H9 (cell line): ENCODE measurements at regions not wholly inside any gene's neighbourhood (a gene's known extent, or its start where the extent isn't known, plus 50 kb on each side); places are given as distances from the start of the nearest gene placed in this dataset.

Experiments used
- DNase-seq: peaks from one replicate; pipeline ENCODE4 v3.0.0-alpha.2; 2017
- H2AFZ ChIP-seq: one replicate; pipeline ENCODE4 v1.6.1; 2013; ENCODE audit warnings: mild to moderate bottlenecking, low read length, control low read depth, moderate library complexity
- H2AK5ac ChIP-seq: 2 replicates; pipeline ENCODE4 v1.6.1; 2013; ENCODE audit warnings: low read length, control low read depth, mixed read lengths; ENCODE audit not compliant: insufficient read length
- H2BK120ac ChIP-seq: one replicate; pipeline ENCODE4 v1.6.1; 2013; ENCODE audit warnings: low read depth, mild to moderate bottlenecking, low read length, control low read depth, inconsistent platforms; ENCODE audit not compliant: poor library complexity, severe bottlenecking
- H2BK12ac ChIP-seq: 2 replicates; pipeline ENCODE4 v1.6.1; 2013; ENCODE audit warnings: low read length, control low read depth, mixed read lengths, low read depth; ENCODE audit not compliant: insufficient read length
- H2BK15ac ChIP-seq: 2 replicates; pipeline ENCODE4 v1.6.1; 2013; ENCODE audit warnings: low read depth, low read length, control low read depth
- H2BK20ac ChIP-seq: one replicate; pipeline ENCODE4 v1.6.1; 2013; ENCODE audit warnings: low read depth, mild to moderate bottlenecking, low read length, control low read depth, inconsistent platforms; ENCODE audit not compliant: poor library complexity, severe bottlenecking
- H2BK5ac ChIP-seq: 2 replicates; pipeline ENCODE4 v1.6.1; 2013; ENCODE audit warnings: low read length, control low read depth, mixed read lengths; ENCODE audit not compliant: insufficient read length
- H3K14ac ChIP-seq: 2 replicates; pipeline ENCODE4 v1.6.1; 2013; ENCODE audit warnings: low read length, control low read depth; ENCODE audit not compliant: insufficient read depth
- H3K18ac ChIP-seq: 2 replicates; pipeline ENCODE4 v1.6.1; 2013; ENCODE audit warnings: low read depth, mild to moderate bottlenecking, mixed read lengths, low read length, control low read depth; ENCODE audit not compliant: insufficient read length
- H3K23ac ChIP-seq: 2 replicates; pipeline ENCODE4 v1.6.1; 2013; ENCODE audit warnings: low read length, control low read depth, mixed read lengths, low read depth; ENCODE audit not compliant: insufficient read length
- H3K23me2 ChIP-seq: 2 replicates; pipeline ENCODE4 v1.6.1; 2013; ENCODE audit warnings: low read depth, mild to moderate bottlenecking, mixed read lengths, low read length, control low read depth; ENCODE audit not compliant: insufficient read length, poor library complexity, severe bottlenecking
- H3K27ac ChIP-seq: 2 replicates; pipeline ENCODE4 v1.5.1; 2013; ENCODE audit warnings: low read length, control low read depth, mixed read lengths, low read depth; ENCODE audit not compliant: insufficient read length
- H3K27me3 ChIP-seq: 2 replicates; pipeline ENCODE4 v1.6.1; 2013; ENCODE audit warnings: low read length, control low read depth, inconsistent platforms; ENCODE audit not compliant: insufficient read depth
- H3K4ac ChIP-seq: 2 replicates; pipeline ENCODE4 v1.6.1; 2013; ENCODE audit warnings: low read depth, mild to moderate bottlenecking, control low read depth, inconsistent platforms, low read length, moderate library complexity
- H3K4me1 ChIP-seq: 2 replicates; pipeline ENCODE4 v1.6.1; 2013; ENCODE audit warnings: low read length, control low read depth, inconsistent platforms; ENCODE audit not compliant: insufficient read depth
- H3K4me2 ChIP-seq: 2 replicates; pipeline ENCODE4 v1.6.1; 2013; ENCODE audit warnings: low read length, control low read depth, mixed read lengths; ENCODE audit not compliant: insufficient read length, insufficient read depth
- H3K56ac ChIP-seq: 2 replicates; pipeline ENCODE4 v1.6.1; 2013; ENCODE audit warnings: low read depth, mild to moderate bottlenecking, mixed read lengths, low read length, control low read depth; ENCODE audit not compliant: insufficient read length
- H3K79me1 ChIP-seq: 2 replicates; pipeline ENCODE4 v1.6.1; 2013; ENCODE audit warnings: low read depth, mild to moderate bottlenecking, moderate library complexity, low read length, control low read depth, inconsistent platforms; ENCODE audit not compliant: insufficient read depth, poor library complexity, severe bottlenecking
- H3K79me2 ChIP-seq: 2 replicates; pipeline ENCODE4 v1.6.1; 2013; ENCODE audit warnings: low read length, control low read depth, inconsistent platforms; ENCODE audit not compliant: insufficient read depth
- H3K9ac ChIP-seq: 2 replicates; pipeline ENCODE4 v1.6.1; 2013; ENCODE audit warnings: low read length, control low read depth, mixed read lengths; ENCODE audit not compliant: insufficient read length; ENCODE audit errors: extremely low read depth
- H3K9me3 ChIP-seq: one replicate; pipeline ENCODE4 v1.6.1; 2013; ENCODE audit warnings: low read depth, low read length, inconsistent platforms; ENCODE audit not compliant: control insufficient read depth
- H3T11ph ChIP-seq: one replicate; pipeline ENCODE4 v1.6.1; 2013; ENCODE audit warnings: mild to moderate bottlenecking, low read length, control low read depth, inconsistent platforms
- H4K20me1 ChIP-seq: one replicate; pipeline ENCODE4 v1.6.1; 2013; ENCODE audit not compliant: control insufficient read depth, insufficient read length, insufficient read depth
- H4K5ac ChIP-seq: 2 replicates; pipeline ENCODE4 v1.6.1; 2013; ENCODE audit warnings: low read depth, mild to moderate bottlenecking, mixed read lengths, low read length, control low read depth; ENCODE audit not compliant: insufficient read length
- H4K8ac ChIP-seq: replicated peaks from 2 replicates; pipeline ENCODE4 v1.6.1; 2013; ENCODE audit warnings: low read length, control low read depth, mixed read lengths, low read depth; ENCODE audit not compliant: insufficient read length
- H4K91ac ChIP-seq: 2 replicates; pipeline ENCODE4 v1.6.1; 2013; ENCODE audit warnings: low read depth, mild to moderate bottlenecking, moderate library complexity, mixed read lengths, low read length, control low read depth; ENCODE audit not compliant: insufficient read length
- H3K27ac Mint-ChIP-seq, 3 experiments: 2 replicates in 2 of 3; 3 replicates in 1 of 3; pipeline ENCODE4 v1.8.0; 2020 to 2021; ENCODE audit warnings: mixed read lengths in 3 of 3, mild to moderate bottlenecking in 1 of 3, moderate library complexity in 1 of 3
- H3K27me3 Mint-ChIP-seq: 2 replicates; pipeline ENCODE4 v1.8.0; 2021; ENCODE audit warnings: low read depth, mild to moderate bottlenecking, moderate library complexity, mixed read lengths
- H3K36me3 Mint-ChIP-seq, 3 experiments: 2 replicates in 2 of 3; 3 replicates in 1 of 3; pipeline ENCODE4 v1.8.0; 2020 to 2021; ENCODE audit warnings: low read depth in 3 of 3, mixed read lengths in 3 of 3; ENCODE audit not compliant: insufficient read depth in 1 of 3
- H3K4me1 Mint-ChIP-seq, 2 experiments: 2 replicates each; pipeline ENCODE4 v1.8.0; 2020; ENCODE audit warnings: mixed read lengths in 2 of 2
- H3K4me3 Mint-ChIP-seq, 2 experiments: 2 replicates in 1 of 2; 3 replicates in 1 of 2; pipeline ENCODE4 v1.8.0; 2020 to 2021; ENCODE audit warnings: mild to moderate bottlenecking in 2 of 2, mixed read lengths in 2 of 2, moderate library complexity in 1 of 2
- H3K9me3 Mint-ChIP-seq, 2 experiments: 2 replicates in 1 of 2; 3 replicates in 1 of 2; pipeline ENCODE4 v1.8.0; 2020; ENCODE audit warnings: mild to moderate bottlenecking in 2 of 2, mixed read lengths in 2 of 2, moderate library complexity in 1 of 2
- WGBS: extraction: QIAGEN DNeasy Blood & Tissue Kit; methylation state at CpG from one replicate; pipeline ENCODE4 v1.1.7; 2013; ENCODE audit warnings: missing lambda C conversion rate, low lambda C conversion rate, mixed read lengths; ENCODE audit not compliant: insufficient read length; ENCODE audit errors: extremely low coverage; 5-methylcytosine and 5-hydroxymethylcytosine counted together
- TF ChIP-seq, protein P1 (sequence below): fragments of 200-600 bp; sonication (generic); conservative IDR thresholded peaks from 3 replicates; pipeline ENCODE4 v1.8.0; 2021; ENCODE audit warnings: antibody characterized with exemption, mild to moderate bottlenecking

DNA sequence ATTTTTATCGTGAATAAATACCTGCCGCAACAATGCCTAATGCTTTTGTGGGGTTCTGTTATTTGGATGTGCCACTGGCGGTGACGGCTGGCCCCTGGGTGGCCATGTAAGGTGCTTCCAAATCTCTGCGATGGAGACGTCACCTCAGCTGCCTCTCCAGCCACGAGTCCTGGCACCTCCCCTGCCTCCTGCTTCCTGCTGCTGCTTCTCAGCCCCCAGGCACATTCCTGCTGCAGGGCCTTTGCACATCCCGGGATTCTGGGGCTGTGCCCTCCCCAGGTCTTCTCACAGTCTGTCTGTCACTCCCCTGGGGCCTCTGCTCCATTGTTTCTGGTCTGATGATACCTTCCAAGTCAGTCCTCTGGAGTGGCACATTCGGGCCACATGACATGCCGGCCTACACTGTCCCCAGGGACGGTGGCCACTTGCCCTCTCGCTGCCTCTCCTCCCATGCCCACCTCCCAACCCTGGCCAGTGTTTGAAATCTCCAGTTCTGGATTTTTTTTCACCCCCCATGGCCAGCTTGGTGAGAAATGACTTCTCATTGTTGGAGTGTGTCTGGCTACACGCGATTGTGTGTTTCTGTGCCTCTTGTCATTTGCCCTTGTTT is 151.8 kb downstream of the KIF26A start:
- H3K79me2 ChIP-seq, result no peaks in the 10 kb centered on the region
- no peak overlapping the region for H2BK20ac ChIP-seq
- Mint-ChIP-seq H3K27ac (no peak overlapping the region; a peak in 1 of 7 replicates), H3K36me3 (no peaks in the 10 kb centered on the region; a peak in 2 of 7 replicates), H3K4me1 (peaks cover 34 to 41% of the 10 kb centered on the region in 2 experiments), H3K4me3 (peak overlapping the region in 1 of 2 experiments; percentile 50; a peak in 1 of 5 replicates), H3K9me3 (peaks cover 6 to 20% of the 10 kb centered on the region in 2 experiments; a peak in 3 of 5 replicates), H3K27me3 (peaks cover 4% of the 10 kb centered on the region; the same call in 1 of the 2 replicates)
- H3K23me2 ChIP-seq, result no peaks in the 10 kb centered on the region
- H4K8ac ChIP-seq, result no peak overlapping the region
- no peak overlapping the region for H3K4ac ChIP-seq
- H3K4me1 ChIP-seq, result peaks cover 10% of the 10 kb centered on the region; the same call in 1 of the 2 replicates
- no peak overlapping the region for H3T11ph ChIP-seq
- TF ChIP-seq, protein P1, sequence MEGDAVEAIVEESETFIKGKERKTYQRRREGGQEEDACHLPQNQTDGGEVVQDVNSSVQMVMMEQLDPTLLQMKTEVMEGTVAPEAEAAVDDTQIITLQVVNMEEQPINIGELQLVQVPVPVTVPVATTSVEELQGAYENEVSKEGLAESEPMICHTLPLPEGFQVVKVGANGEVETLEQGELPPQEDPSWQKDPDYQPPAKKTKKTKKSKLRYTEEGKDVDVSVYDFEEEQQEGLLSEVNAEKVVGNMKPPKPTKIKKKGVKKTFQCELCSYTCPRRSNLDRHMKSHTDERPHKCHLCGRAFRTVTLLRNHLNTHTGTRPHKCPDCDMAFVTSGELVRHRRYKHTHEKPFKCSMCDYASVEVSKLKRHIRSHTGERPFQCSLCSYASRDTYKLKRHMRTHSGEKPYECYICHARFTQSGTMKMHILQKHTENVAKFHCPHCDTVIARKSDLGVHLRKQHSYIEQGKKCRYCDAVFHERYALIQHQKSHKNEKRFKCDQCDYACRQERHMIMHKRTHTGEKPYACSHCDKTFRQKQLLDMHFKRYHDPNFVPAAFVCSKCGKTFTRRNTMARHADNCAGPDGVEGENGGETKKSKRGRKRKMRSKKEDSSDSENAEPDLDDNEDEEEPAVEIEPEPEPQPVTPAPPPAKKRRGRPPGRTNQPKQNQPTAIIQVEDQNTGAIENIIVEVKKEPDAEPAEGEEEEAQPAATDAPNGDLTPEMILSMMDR, result no peak
- WGBS, result no CpG with 5 or more reads among the region's 14 CpGs
- H4K20me1 ChIP-seq, result no peaks in the 10 kb centered on the region
- no peak overlapping the region for H2AK5ac ChIP-seq
- no peak overlapping the region for H4K91ac ChIP-seq
- H3K9me3 ChIP-seq, result no peaks in the 10 kb centered on the region
- no peak overlapping the region for H2BK5ac ChIP-seq
- no peak overlapping the region for H3K4me2 ChIP-seq
- no peak overlapping the region for H2AFZ ChIP-seq
- H3K56ac ChIP-seq, result no peak overlapping the region
- no peak overlapping the region for H3K23ac ChIP-seq
- DNase-seq, result peak; percentile 43
- no peak overlapping the region for H4K5ac ChIP-seq
- no peak overlapping the region for H2BK15ac ChIP-seq
- H3K27me3 ChIP-seq, result no peaks in the 10 kb centered on the region
- H3K9ac ChIP-seq, result no peak overlapping the region
- no peaks in the 10 kb centered on the region for H3K79me1 ChIP-seq
- no peak overlapping the region for H3K14ac ChIP-seq
- no peak overlapping the region for H3K27ac ChIP-seq
- H2BK12ac ChIP-seq, result no peak overlapping the region
- H2BK120ac ChIP-seq, result no peak overlapping the region
- no peak overlapping the region for H3K18ac ChIP-seq
